Panc1 (cell line): ENCODE measurements at regions not wholly inside any gene's neighbourhood (a gene's known extent, or its start where the extent isn't known, plus 50 kb on each side); places are given as distances from the start of the nearest gene placed in this dataset.

Experiments
- ATAC-seq: fragments of 200-7000 bp; cut with Tn5 transposase; 2 replicates; pipeline ENCODE4 v1.9.1; 2020; ENCODE audit warnings: mild to moderate bottlenecking, moderate library complexity
- BruUV-seq: library from RNA; stranded (reverse); fragments of 400-500 nt; replicated peaks from 2 replicates; lab custom pipeline; 2021; lab: Mats Ljungman, UMichigan
- CTCF ChIA-PET: fragments of 300-600 bp; sonication (Branson Sonifier 250); formaldehyde crosslinking; loops from one replicate; lab custom pipeline; 2022; ENCODE audit warnings: antibody characterized with exemption; lab: Charles Lee
- POLR2A ChIA-PET: fragments of 300-600 bp; sonication (Branson Sonifier 250); formaldehyde crosslinking; loops from one replicate; lab custom pipeline; 2022; ENCODE audit warnings: antibody characterized with exemption; lab: Charles Lee
- DNase-seq: peaks from one replicate; pipeline ENCODE4 v3.0.0-alpha.2; 2010; ENCODE audit warnings: low read depth, low spot score
- H3K27ac ChIP-seq: 2 replicates; pipeline ENCODE4 v1.5.1; 2011; ENCODE audit warnings: mild to moderate bottlenecking, low read length, inconsistent platforms
- H3K27me3 ChIP-seq: fragments of 200-500 bp; sonication (Bioruptor generic); 2 replicates; pipeline ENCODE4 v1.6.0; 2014; ENCODE audit warnings: low read length, inconsistent platforms; ENCODE audit not compliant: control insufficient read depth, insufficient read depth
- H3K36me3 ChIP-seq: fragments of 200-500 bp; sonication (Bioruptor generic); 2 replicates; pipeline ENCODE4 v1.5.1; 2014; ENCODE audit warnings: inconsistent platforms, mild to moderate bottlenecking, low read length, moderate library complexity; ENCODE audit not compliant: control insufficient read depth, insufficient read depth
- H3K4me1 ChIP-seq: 2 replicates; pipeline ENCODE4 v1.5.1; 2011; ENCODE audit warnings: inconsistent platforms, mild to moderate bottlenecking, low read length, moderate library complexity; ENCODE audit not compliant: control insufficient read depth, insufficient read depth
- H3K4me3 ChIP-seq, 2 experiments: 2 replicates each; pipeline ENCODE4 v1.5.1; 2011 to 2012; ENCODE audit warnings: low read depth in 2 of 2, low read length in 2 of 2, mild to moderate bottlenecking in 2 of 2, inconsistent platforms in 1 of 2, moderate library complexity in 1 of 2
- H3K9me3 ChIP-seq: fragments of 200-500 bp; sonication (Bioruptor generic); 2 replicates; pipeline ENCODE4 v1.5.1; 2014; ENCODE audit warnings: low read depth, mild to moderate bottlenecking, inconsistent platforms, low read length, moderate library complexity; ENCODE audit not compliant: control insufficient read depth, insufficient read depth
- CTCF ChIP-seq: fragments of 450-650 bp; IDR thresholded peaks from 2 replicates; pipeline ENCODE4 v1.5.1; 2017; ENCODE audit warnings: mild to moderate bottlenecking
- POLR2AphosphoS5 ChIP-seq: IDR thresholded peaks from 2 replicates; pipeline ENCODE4 v1.6.1; 2012; ENCODE audit warnings: mild to moderate bottlenecking, low read depth, low read length, moderate library complexity
- REST ChIP-seq, 2 experiments: IDR thresholded peaks; 2 replicates each; pipeline ENCODE4 v1.6.1; 2011 to 2012; ENCODE audit warnings: low read depth in 2 of 2, control low read depth in 1 of 2, low read length in 1 of 2, mild to moderate bottlenecking in 1 of 2, moderate library complexity in 1 of 2; ENCODE audit not compliant: insufficient read depth in 1 of 2
- SIN3A ChIP-seq: IDR thresholded peaks from 2 replicates; pipeline ENCODE4 v1.6.1; 2012; ENCODE audit warnings: low read depth, mild to moderate bottlenecking, low read length, moderate library complexity, borderline replicate concordance; ENCODE audit not compliant: insufficient read depth
- TCF7L2 ChIP-seq: IDR thresholded peaks from 2 replicates; pipeline ENCODE4 v1.6.1; 2011; ENCODE audit warnings: mild to moderate bottlenecking, low read depth, low read length, inconsistent platforms
- in situ Hi-C: cut with HindIII; loops from 2 replicates; pipeline ENCODE4 v1.10.0; 2016; ENCODE audit warnings: low sequenced_read_pairs, low pct_unique_long_range_greater_than_20kb
- intact Hi-C: fragments of 100-400 bp; cut with micrococcal nuclease; formaldehyde crosslinking; loops from one replicate; pipeline ENCODE4 v1.10.0; 2022; ENCODE audit not compliant: unreplicated experiment

- no TSS peak for BruUV-seq
- Histone ChIP-seq H3K36me3 (no peaks in the 10 kb centered on the region), H3K27ac (no peak overlapping the region), H3K4me3 (no peak overlapping the region), H3K4me1 (no peaks in the 10 kb centered on the region), H3K27me3 (no peaks in the 10 kb centered on the region), H3K9me3 (no peaks in the 10 kb centered on the region)
- DNase-seq (no peak), ATAC-seq (no peak)
- in situ Hi-C loops, result no loop called here
- CTCF ChIA-PET, result no interaction called here
- no peak for TF ChIP-seq SIN3A
- no peak for TF ChIP-seq TCF7L2
- no peak for TF ChIP-seq REST (IDR thresholded peaks at IDR 0.05; ENCODE audit: insufficient read depth in 1 of 2, low read depth in 2 of 2, low read length in 1 of 2)
- no peak for TF ChIP-seq POLR2AphosphoS5
- TF ChIP-seq CTCF, result no peak
- intact Hi-C loops, result no loop called here
- POLR2A ChIA-PET, result no interaction called here
Observed at GRCh38 chr1:225707824-225708223, 54.9 kb upstream of the ENAH start.

GRCh38 chr1:225709101-225709500, 56.2 kb upstream of the ENAH start:
- no peaks in the 10 kb centered on the region for H3K36me3 ChIP-seq
- DNase-seq, result no peak
- intact Hi-C loops, result no loop called here
- H3K4me1 ChIP-seq, result no peaks in the 10 kb centered on the region
- TF ChIP-seq POLR2AphosphoS5 (no peak), CTCF (no peak), REST (IDR thresholded peaks at IDR 0.05; ENCODE audit: insufficient read depth in 1 of 2, low read depth in 2 of 2, low read length in 1 of 2) (no peak), TCF7L2 (no peak), SIN3A (no peak)
- no peaks in the 10 kb centered on the region for H3K9me3 ChIP-seq
- in situ Hi-C loops, result no loop called here
- no peak for ATAC-seq
- ChIA-PET CTCF (no interaction called here), POLR2A (no interaction called here)
- H3K27me3 ChIP-seq, result no peaks in the 10 kb centered on the region
- no TSS peak for BruUV-seq
- no peak overlapping the region for H3K4me3 ChIP-seq
- no peak overlapping the region for H3K27ac ChIP-seq
